Fibroblast of lung (primary cell): ENCODE measurements at regions not wholly inside any gene's neighbourhood (a gene's known extent, or its start where the extent isn't known, plus 50 kb on each side); places are given as distances from the start of the nearest gene placed in this dataset.

ENCODE experiments used
- DNase-seq, 2 donors: peaks; one replicate each; pipeline versions ENCODE4 v3.0.0 to v3.0.0-alpha.2; 2010; ENCODE audit warnings: low read depth in 2 of 2
- H2AFZ ChIP-seq: 2 replicates; pipeline ENCODE4 v1.5.1; 2012; ENCODE audit warnings: low read length, control low read depth, inconsistent platforms
- H3K27ac ChIP-seq: 2 replicates; pipeline ENCODE4 v1.5.1; 2011; ENCODE audit warnings: low read length, control low read depth; ENCODE audit not compliant: insufficient read depth
- H3K27me3 ChIP-seq: 2 replicates; pipeline ENCODE4 v1.5.1; 2011; ENCODE audit warnings: mild to moderate bottlenecking, low read length; ENCODE audit not compliant: control insufficient read depth, insufficient read depth
- H3K36me3 ChIP-seq: 2 replicates; pipeline ENCODE4 v1.5.1; 2011; ENCODE audit warnings: low read length; ENCODE audit not compliant: control insufficient read depth, insufficient read depth
- H3K4me1 ChIP-seq: 2 replicates; pipeline ENCODE4 v1.5.1; 2011; ENCODE audit warnings: low read length; ENCODE audit not compliant: control insufficient read depth, insufficient read depth; ENCODE audit errors: extremely low read depth
- H3K4me2 ChIP-seq: 2 replicates; pipeline ENCODE4 v1.5.1; 2011; ENCODE audit warnings: low read length, control low read depth; ENCODE audit not compliant: insufficient read depth; ENCODE audit errors: extremely low read depth
- H3K4me3 ChIP-seq, 4 experiments: fragments of 200-600 bp in 1 of 4; sonication (generic) in 1 of 4; replicated peaks in 1 of 4; 2 replicates each; pipeline ENCODE4 v1.5.1; 2011 to 2016; ENCODE audit warnings: low read length in 4 of 4, low read depth in 3 of 4, mild to moderate bottlenecking in 3 of 4, control low read depth in 2 of 4, inconsistent platforms in 1 of 4, mixed read lengths in 1 of 4; ENCODE audit not compliant: insufficient read depth in 1 of 4; ENCODE audit errors: control extremely low read depth in 1 of 4
- H3K79me2 ChIP-seq: 2 replicates; pipeline ENCODE4 v1.5.1; 2012; ENCODE audit warnings: mild to moderate bottlenecking, low read length, inconsistent platforms; ENCODE audit not compliant: control insufficient read depth, insufficient read depth
- H3K9ac ChIP-seq: 2 replicates; pipeline ENCODE4 v1.5.1; 2011; ENCODE audit warnings: mild to moderate bottlenecking, low read length, control low read depth; ENCODE audit not compliant: insufficient read depth
- H3K9me3 ChIP-seq: 2 replicates; pipeline ENCODE4 v1.5.1; 2012; ENCODE audit warnings: low read depth, low read length; ENCODE audit not compliant: control insufficient read depth, insufficient read depth
- H4K20me1 ChIP-seq: 2 replicates; pipeline ENCODE4 v1.5.1; 2011; ENCODE audit warnings: low read length; ENCODE audit not compliant: control insufficient read depth, insufficient read depth; ENCODE audit errors: extremely low read depth
- EZH2 ChIP-seq: IDR thresholded peaks from 2 replicates; pipeline ENCODE4 v1.5.1; 2012; ENCODE audit warnings: low read length, control low read depth, mild to moderate bottlenecking; ENCODE audit errors: missing control alignments
- TF ChIP-seq, protein P1 (sequence below), 2 donors: IDR thresholded peaks in 1 of 2; conservative IDR thresholded peaks in 1 of 2; 1 replicate in 1 of 2; 2 replicates in 1 of 2; pipeline ENCODE4 v1.5.1; 2011 to 2012; ENCODE audit warnings: low read length in 2 of 2, control low read depth in 1 of 2, inconsistent platforms in 1 of 2, low read depth in 1 of 2, mild to moderate bottlenecking in 1 of 2

DNA sequence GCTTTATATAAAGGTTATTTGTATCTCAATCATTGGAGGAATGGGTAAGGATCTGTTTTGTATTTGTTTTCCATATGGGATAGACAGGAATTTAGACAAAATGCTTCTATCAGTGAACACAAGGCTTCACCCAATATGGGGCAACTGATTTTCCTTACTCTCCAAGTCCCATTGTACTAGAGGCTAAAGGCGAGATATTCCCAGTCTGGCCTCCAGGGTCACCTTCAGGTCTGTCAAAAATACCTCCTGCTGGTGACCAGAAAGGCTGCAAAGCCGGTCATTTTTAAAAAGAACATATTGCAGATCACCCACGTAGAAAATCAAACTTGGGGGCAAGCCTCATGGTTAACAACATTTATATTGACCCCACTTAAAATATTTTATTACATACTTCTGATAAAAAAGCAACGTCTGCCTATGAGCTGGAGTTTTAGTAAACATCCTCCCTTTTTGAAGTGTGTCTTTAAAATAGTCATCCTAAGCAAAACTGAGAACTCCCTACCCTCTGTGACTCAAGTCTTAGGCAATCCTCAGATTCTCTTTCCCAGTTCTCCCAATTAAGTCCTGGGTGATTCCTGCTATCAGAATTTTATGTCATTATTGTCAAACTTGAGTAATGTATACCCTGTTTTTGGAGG is 276.6 kb downstream of the MREG start:
- Histone ChIP-seq H3K79me2 (no peaks in the 10 kb centered on the region), H3K27ac (no peak overlapping the region), H3K9ac (no peak overlapping the region), H3K9me3 (no peaks in the 10 kb centered on the region), H3K36me3 (no peaks in the 10 kb centered on the region), H4K20me1 (no peaks in the 10 kb centered on the region), H3K4me3 (no peak overlapping the region), H3K4me2 (peak overlapping the region; percentile 5), H3K27me3 (no peaks in the 10 kb centered on the region), H2AFZ (no peak overlapping the region), H3K4me1 (peaks cover 6% of the 10 kb centered on the region)
- TF ChIP-seq, protein P1, sequence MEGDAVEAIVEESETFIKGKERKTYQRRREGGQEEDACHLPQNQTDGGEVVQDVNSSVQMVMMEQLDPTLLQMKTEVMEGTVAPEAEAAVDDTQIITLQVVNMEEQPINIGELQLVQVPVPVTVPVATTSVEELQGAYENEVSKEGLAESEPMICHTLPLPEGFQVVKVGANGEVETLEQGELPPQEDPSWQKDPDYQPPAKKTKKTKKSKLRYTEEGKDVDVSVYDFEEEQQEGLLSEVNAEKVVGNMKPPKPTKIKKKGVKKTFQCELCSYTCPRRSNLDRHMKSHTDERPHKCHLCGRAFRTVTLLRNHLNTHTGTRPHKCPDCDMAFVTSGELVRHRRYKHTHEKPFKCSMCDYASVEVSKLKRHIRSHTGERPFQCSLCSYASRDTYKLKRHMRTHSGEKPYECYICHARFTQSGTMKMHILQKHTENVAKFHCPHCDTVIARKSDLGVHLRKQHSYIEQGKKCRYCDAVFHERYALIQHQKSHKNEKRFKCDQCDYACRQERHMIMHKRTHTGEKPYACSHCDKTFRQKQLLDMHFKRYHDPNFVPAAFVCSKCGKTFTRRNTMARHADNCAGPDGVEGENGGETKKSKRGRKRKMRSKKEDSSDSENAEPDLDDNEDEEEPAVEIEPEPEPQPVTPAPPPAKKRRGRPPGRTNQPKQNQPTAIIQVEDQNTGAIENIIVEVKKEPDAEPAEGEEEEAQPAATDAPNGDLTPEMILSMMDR (conservative IDR thresholded peaks at IDR 0.05 in 1 of 2, IDR thresholded peaks at IDR 0.05 in 1 of 2; ENCODE audit: low read depth in 1 of 2, low read length in 2 of 2): peak; percentile 27 to 43
- TF ChIP-seq EZH2: no peak
- DNase-seq: peak; percentile 73 to 89

- Histone ChIP-seq H3K4me2 (no peak overlapping the region), H3K79me2 (no peaks in the 10 kb centered on the region), H2AFZ (no peak overlapping the region), H3K9ac (no peak overlapping the region), H4K20me1 (no peaks in the 10 kb centered on the region), H3K4me3 (no peak overlapping the region), H3K27me3 (no peaks in the 10 kb centered on the region), H3K4me1 (peaks cover 9% of the 10 kb centered on the region), H3K36me3 (no peaks in the 10 kb centered on the region), H3K27ac (no peak overlapping the region), H3K9me3 (no peaks in the 10 kb centered on the region)
- TF ChIP-seq EZH2: no peak
- TF ChIP-seq, protein P1 (conservative IDR thresholded peaks at IDR 0.05 in 1 of 2, IDR thresholded peaks at IDR 0.05 in 1 of 2; ENCODE audit: low read depth in 1 of 2, low read length in 2 of 2): no peak
- DNase-seq: no peak
Observed at GRCh38 chr2:215731108-215731658, 282.2 kb downstream of the MREG start.

GRCh38 chr2:215729985-215730620 is 283.2 kb downstream of the MREG start:
- no peak overlapping the region for H3K9ac ChIP-seq
- no peak for TF ChIP-seq EZH2
- TF ChIP-seq, protein P1 (conservative IDR thresholded peaks at IDR 0.05 in 1 of 2, IDR thresholded peaks at IDR 0.05 in 1 of 2; ENCODE audit: low read depth in 1 of 2, low read length in 2 of 2): no peak
- no peaks in the 10 kb centered on the region for H3K36me3 ChIP-seq
- H3K4me1 ChIP-seq: peaks cover 9% of the 10 kb centered on the region
- H4K20me1 ChIP-seq: no peaks in the 10 kb centered on the region
- H3K79me2 ChIP-seq: no peaks in the 10 kb centered on the region
- H3K4me2 ChIP-seq: no peak overlapping the region
- peak in 1 of 2 donors; percentile 41 for DNase-seq
- H3K27me3 ChIP-seq: no peaks in the 10 kb centered on the region
- H3K4me3 ChIP-seq: no peak overlapping the region
- H3K27ac ChIP-seq: no peak overlapping the region
- no peak overlapping the region for H2AFZ ChIP-seq
- no peaks in the 10 kb centered on the region for H3K9me3 ChIP-seq
